Ovary (tissue), 3 donors: ENCODE measurements at regions not wholly inside any gene's neighbourhood (a gene's known extent, or its start where the extent isn't known, plus 50 kb on each side); places are given as distances from the start of the nearest gene placed in this dataset.

ENCODE experiments used
- CTCF ChIP-seq, 3 donors: fragments of 450-650 bp in 2 of 3; fragments of 200-600 bp in 1 of 3; IDR thresholded peaks; one replicate each; pipeline versions ENCODE4 v1.5.1 to v1.8.0; 2016 to 2022; ENCODE audit warnings: antibody characterized with exemption in 3 of 3, mild to moderate bottlenecking in 1 of 3
- EP300 ChIP-seq: sonication (generic); formaldehyde crosslinking; IDR thresholded peaks from one replicate; pipeline ENCODE4 v1.6.1; 2017; ENCODE audit warnings: antibody characterized with exemption
- POLR2A ChIP-seq: fragments of 450-650 bp; IDR thresholded peaks from one replicate; pipeline ENCODE4 v1.6.1; 2017; ENCODE audit warnings: antibody characterized with exemption, mild to moderate bottlenecking, moderate library complexity
- donor health status: DM: no; HTN: no; CAD: no.

- TF ChIP-seq POLR2A (no peak), EP300 (no peak), CTCF (IDR thresholded peaks at IDR 0.05) (no peak)
Measured at GRCh38 chr1:60589046-60589748, 493.2 kb upstream of the NFIA start.
